Ovary (tissue), 7 donors: ENCODE measurements at regions not wholly inside any gene's neighbourhood (a gene's known extent, or its start where the extent isn't known, plus 50 kb on each side); places are given as distances from the start of the nearest gene placed in this dataset.

Experiments
- DNase-seq, 5 donors: peaks; one replicate each; pipeline ENCODE4 v3.0.0-alpha.2; 2019 to 2020
- H3K27ac ChIP-seq, 2 donors: fragments of 200-600 bp; one replicate each; pipeline versions ENCODE4 v1.5.1 to v1.8.0; 2019 to 2022
- H3K27me3 ChIP-seq: fragments of 200-600 bp; one replicate; pipeline ENCODE4 v1.8.0; 2022
- H3K36me3 ChIP-seq: fragments of 200-600 bp; sonication (generic); one replicate; pipeline ENCODE4 v1.5.1; 2019
- H3K4me1 ChIP-seq: one replicate; pipeline ENCODE4 v1.8.1; 2013; ENCODE audit warnings: mild to moderate bottlenecking, moderate library complexity; ENCODE audit not compliant: insufficient read depth
- H3K4me3 ChIP-seq: fragments of 200-600 bp; sonication (generic); one replicate; pipeline ENCODE4 v1.5.1; 2017
- H3K9me3 ChIP-seq, 2 donors: fragments of 200-600 bp in 1 of 2; sonication (generic) in 1 of 2; one replicate each; pipeline versions ENCODE4 v1.5.1 to v1.8.1; 2013 to 2019; ENCODE audit warnings: mild to moderate bottlenecking in 1 of 2, moderate library complexity in 1 of 2
- CTCF ChIP-seq, 3 donors: fragments of 450-650 bp in 2 of 3; fragments of 200-600 bp in 1 of 3; IDR thresholded peaks; one replicate each; pipeline versions ENCODE4 v1.5.1 to v1.8.0; 2016 to 2022; ENCODE audit warnings: antibody characterized with exemption in 3 of 3, mild to moderate bottlenecking in 1 of 3
- EP300 ChIP-seq: sonication (generic); formaldehyde crosslinking; IDR thresholded peaks from one replicate; pipeline ENCODE4 v1.6.1; 2017; ENCODE audit warnings: antibody characterized with exemption
- POLR2A ChIP-seq: fragments of 450-650 bp; IDR thresholded peaks from one replicate; pipeline ENCODE4 v1.6.1; 2017; ENCODE audit warnings: antibody characterized with exemption, mild to moderate bottlenecking, moderate library complexity
- WGBS, 3 donors: extraction: QIAGEN DNeasy Blood & Tissue Kit in 1 of 3; methylation state at CpG; one replicate each; pipeline versions ENCODE4 v1.1.5 to v1.1.7; 2013 to 2017; 5-methylcytosine and 5-hydroxymethylcytosine counted together
- intact Hi-C, 4 donors: fragments of 100-400 bp; cut with DNase I; formaldehyde crosslinking; loops; one replicate each; pipeline versions ENCODE4 v1.11.0 to v1.15.1; 2022 to 2023
- donor health status: DM: no; HTN: no; CAD: no; lungs with moderate emphysema.
- donor health status: DM: no; HTN: no; CAD: no.
- donor health status: Bipolar disorder and iron deficiency.
- donor health status: DM: no; HTN: no; CAD: no.
- donor health status: DM: yes; HTN: yes; CAD: no.

- 11 to 29% (median 17%) methylated on average over 4 of the region's 4 CpGs for WGBS, 3 donors
- TF ChIP-seq POLR2A (no peak), CTCF (IDR thresholded peaks at IDR 0.05) (no peak), EP300 (no peak)
- no peaks in the 10 kb centered on the region for H3K36me3 ChIP-seq
- peaks cover 2% of the 10 kb centered on the region for H3K4me1 ChIP-seq
- no peak overlapping the region for H3K27ac ChIP-seq
- DNase-seq: no peak
- no peaks in the 10 kb centered on the region for H3K9me3 ChIP-seq
- intact Hi-C loops: no loop called here
- no peak overlapping the region for H3K4me3 ChIP-seq
- H3K27me3 ChIP-seq: no peaks in the 10 kb centered on the region
Measured at GRCh38 chr15:94700211-94700610, 468.9 kb downstream of the MCTP2 start.

GRCh38 chr15:94701281-94701985, 470.1 kb downstream of the MCTP2 start:
- TF ChIP-seq CTCF (IDR thresholded peaks at IDR 0.05) (no peak), EP300 (no peak), POLR2A (no peak)
- Histone ChIP-seq H3K27ac (no peak overlapping the region), H3K4me1 (peaks cover 2% of the 10 kb centered on the region), H3K27me3 (no peaks in the 10 kb centered on the region), H3K9me3 (no peaks in the 10 kb centered on the region), H3K4me3 (no peak overlapping the region), H3K36me3 (no peaks in the 10 kb centered on the region)
- no peak for DNase-seq
- intact Hi-C loops: no loop called here
- WGBS, 3 donors: 89 to 91% (median 89%) methylated on average over 16 of the region's 16 CpGs

- no peaks in the 10 kb centered on the region for H3K9me3 ChIP-seq
- H3K4me1 ChIP-seq: peaks cover 2% of the 10 kb centered on the region
- 53 to 74% (median 70%) methylated on average over 3 of the region's 3 CpGs for WGBS, 3 donors
- TF ChIP-seq CTCF (IDR thresholded peaks at IDR 0.05) (no peak), EP300 (no peak)
- DNase-seq: no peak
- H3K27me3 ChIP-seq: no peaks in the 10 kb centered on the region
- H3K27ac ChIP-seq: no peak overlapping the region
- intact Hi-C loops: no loop called here
- no peaks in the 10 kb centered on the region for H3K36me3 ChIP-seq
- no peak overlapping the region for H3K4me3 ChIP-seq
Measured at GRCh38 chr15:94703596-94703995, 472.2 kb downstream of the MCTP2 start.

GRCh38 chr15:94704421-94704820, 473.1 kb downstream of the MCTP2 start:
- H3K27me3 ChIP-seq: no peaks in the 10 kb centered on the region
- no peak overlapping the region for H3K27ac ChIP-seq
- DNase-seq: no peak
- no peak overlapping the region for H3K4me3 ChIP-seq
- no peaks in the 10 kb centered on the region for H3K9me3 ChIP-seq
- no peak for TF ChIP-seq EP300
- no peak for TF ChIP-seq POLR2A
- no peak for TF ChIP-seq CTCF (IDR thresholded peaks at IDR 0.05)
- H3K36me3 ChIP-seq: no peaks in the 10 kb centered on the region
- intact Hi-C loops: no loop called here
- peaks cover 2% of the 10 kb centered on the region for H3K4me1 ChIP-seq
